ENCODE measurements at regions not wholly inside any gene's neighbourhood (a gene's known extent, or its start where the extent isn't known, plus 50 kb on each side); places are given as distances from the start of the nearest gene placed in this dataset.

DNA sequence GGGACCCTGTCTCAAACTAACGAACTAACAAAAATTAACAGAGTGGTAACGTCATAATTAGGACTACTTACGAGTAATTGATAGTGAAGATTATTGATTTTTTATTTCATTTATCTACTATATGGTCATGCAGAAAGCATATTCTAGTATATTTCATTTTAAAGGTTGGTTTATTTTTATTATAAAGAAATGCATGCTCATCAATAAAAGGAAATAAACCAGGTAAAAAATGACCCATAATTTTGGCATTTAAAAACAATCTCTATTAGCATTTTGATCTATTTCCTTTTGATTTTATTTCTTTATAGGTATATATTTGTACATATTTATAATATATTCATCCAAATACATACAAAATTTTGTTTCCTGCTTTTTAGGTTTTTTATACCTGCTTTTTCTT is 401.4 kb upstream of the ID4 start:
- H3K79me1 ChIP-seq (ENCODE audit: low read depth, low read length): no peaks in the 10 kb centered on the region
- H3K14ac ChIP-seq (ENCODE audit: insufficient read length): no peak overlapping the region
- H3K79me2 ChIP-seq (ENCODE audit: control insufficient read depth in 1 of 2, insufficient read depth in 2 of 2, low read length in 2 of 2): no peaks in the 10 kb centered on the region
- H3K4me1 ChIP-seq (replicated peaks in 1 of 4; ENCODE audit: control insufficient read depth in 3 of 4, insufficient read depth in 4 of 4, low read length in 3 of 4): no peaks in the 10 kb centered on the region
- no peaks in the 10 kb centered on the region for H3K9me3 ChIP-seq (ENCODE audit: insufficient read depth in 2 of 2, low read depth in 1 of 2, low read length in 1 of 2)
- no peak overlapping the region for H2AFZ ChIP-seq (ENCODE audit: low read length)
- no peak for TF ChIP-seq RAD21 (IDR thresholded peaks at IDR 0.05 in 1 of 2, conservative IDR thresholded peaks at IDR 0.05 in 1 of 2; ENCODE audit: low read depth in 2 of 2, low read length in 2 of 2)
- TF ChIP-seq YY1 (IDR thresholded peaks at IDR 0.05; ENCODE audit: low read depth, low read length): no peak
- TF ChIP-seq KDM1A (IDR thresholded peaks at IDR 0.05; ENCODE audit: borderline replicate concordance, low read length): no peak
- TF ChIP-seq RNF2 (IDR thresholded peaks at IDR 0.05; ENCODE audit: borderline replicate concordance, low read depth, low read length, missing control alignments, poor library complexity, severe bottlenecking): no peak
- no peak for TF ChIP-seq PHF8 (conservative IDR thresholded peaks at IDR 0.05; ENCODE audit: low read depth, low read length)
- H3K18ac ChIP-seq (ENCODE audit: extremely low read depth, low read length): no peak overlapping the region
- H4K5ac ChIP-seq (ENCODE audit: insufficient read length, low read depth, low read length): no peak overlapping the region
- no peak overlapping the region for H3K56ac ChIP-seq (replicated peaks; ENCODE audit: insufficient read length, low read depth, low read length)
- no peak for FAIRE-seq
- no peak overlapping the region for H3K9ac ChIP-seq (replicated peaks in 1 of 4; ENCODE audit: extremely low read depth in 1 of 4, low read depth in 3 of 4, low read length in 3 of 4)
- H3K23ac ChIP-seq (ENCODE audit: insufficient read length): no peak overlapping the region
- no peak overlapping the region for H3K4me3 ChIP-seq (ENCODE audit: extremely low read depth in 1 of 4, insufficient read depth in 2 of 4, low read depth in 3 of 4, low read length in 4 of 4)
- no peak overlapping the region for H3K4me2 ChIP-seq (ENCODE audit: insufficient read depth in 1 of 2, low read depth in 2 of 2, low read length in 2 of 2)
- no peak overlapping the region for H2BK15ac ChIP-seq (ENCODE audit: low read length)
- H2BK20ac ChIP-seq (ENCODE audit: low read length): no peak overlapping the region
- WGBS, 2 experiments (ENCODE audit: extremely low coverage in 1 of 2, insufficient coverage in 1 of 2, insufficient read length in 1 of 2, insufficient replicate concordance in 2 of 2, low coverage in 1 of 2, low lambda C conversion rate in 2 of 2, missing lambda C conversion rate in 1 of 2): 86% methylated on average over 3 of the region's 3 CpGs; no CpG with 5 or more reads in 1 of the 2 experiments
- H3K27ac ChIP-seq (ENCODE audit: low read depth, low read length): no peak overlapping the region
- POLR2A ChIA-PET (ENCODE audit: partially characterized antibody): no interaction called here
- no peak overlapping the region for H3K4ac ChIP-seq (replicated peaks; ENCODE audit: insufficient read length, low read depth, low read length)
- DNase-seq (ENCODE audit: low read depth in 1 of 2, low spot score in 2 of 2): no peak
- H2BK12ac ChIP-seq (ENCODE audit: low read depth, low read length): no peak overlapping the region
- H2BK120ac ChIP-seq (replicated peaks; ENCODE audit: low read depth, low read length): no peak overlapping the region
- H4K91ac ChIP-seq (replicated peaks; ENCODE audit: insufficient read length, low read length): no peak overlapping the region
- CTCF ChIA-PET (ENCODE audit: partially characterized antibody): no interaction called here
- no peaks in the 10 kb centered on the region for H3K36me3 ChIP-seq (ENCODE audit: control insufficient read depth in 2 of 4, insufficient read depth in 4 of 4, low read length in 3 of 4)
- no peaks in the 10 kb centered on the region for H3K27me3 ChIP-seq (replicated peaks in 1 of 4; ENCODE audit: control insufficient read depth in 3 of 4, extremely low read depth in 1 of 4, insufficient read depth in 3 of 4, low read length in 3 of 4)
- no peaks in the 10 kb centered on the region for H4K20me1 ChIP-seq (replicated peaks in 1 of 2; ENCODE audit: control insufficient read depth in 1 of 2, insufficient read depth in 2 of 2, low read length in 2 of 2)
- no peaks in the 10 kb centered on the region for H3K23me2 ChIP-seq (ENCODE audit: low read depth, low read length)
- no peak overlapping the region for H2AK5ac ChIP-seq (ENCODE audit: low read depth, low read length)
- H2BK5ac ChIP-seq (ENCODE audit: low read depth, low read length): no peak overlapping the region
- H4K8ac ChIP-seq (ENCODE audit: extremely low read depth, insufficient read depth, low read length): no peak overlapping the region

Measured in H1 (cell line).